ENCODE measurements at regions not wholly inside any gene's neighbourhood (a gene's known extent, or its start where the extent isn't known, plus 50 kb on each side); places are given as distances from the start of the nearest gene placed in this dataset.

- TF ChIP-seq, protein P1, sequence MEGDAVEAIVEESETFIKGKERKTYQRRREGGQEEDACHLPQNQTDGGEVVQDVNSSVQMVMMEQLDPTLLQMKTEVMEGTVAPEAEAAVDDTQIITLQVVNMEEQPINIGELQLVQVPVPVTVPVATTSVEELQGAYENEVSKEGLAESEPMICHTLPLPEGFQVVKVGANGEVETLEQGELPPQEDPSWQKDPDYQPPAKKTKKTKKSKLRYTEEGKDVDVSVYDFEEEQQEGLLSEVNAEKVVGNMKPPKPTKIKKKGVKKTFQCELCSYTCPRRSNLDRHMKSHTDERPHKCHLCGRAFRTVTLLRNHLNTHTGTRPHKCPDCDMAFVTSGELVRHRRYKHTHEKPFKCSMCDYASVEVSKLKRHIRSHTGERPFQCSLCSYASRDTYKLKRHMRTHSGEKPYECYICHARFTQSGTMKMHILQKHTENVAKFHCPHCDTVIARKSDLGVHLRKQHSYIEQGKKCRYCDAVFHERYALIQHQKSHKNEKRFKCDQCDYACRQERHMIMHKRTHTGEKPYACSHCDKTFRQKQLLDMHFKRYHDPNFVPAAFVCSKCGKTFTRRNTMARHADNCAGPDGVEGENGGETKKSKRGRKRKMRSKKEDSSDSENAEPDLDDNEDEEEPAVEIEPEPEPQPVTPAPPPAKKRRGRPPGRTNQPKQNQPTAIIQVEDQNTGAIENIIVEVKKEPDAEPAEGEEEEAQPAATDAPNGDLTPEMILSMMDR (conservative IDR thresholded peaks at IDR 0.05; ENCODE audit: low read length), result no peak
- no peak for TF ChIP-seq EZH2phosphoT487 (IDR thresholded peaks at IDR 0.05; ENCODE audit: borderline replicate concordance)
Observed at GRCh38 chr2:7943446-7943845, 738.4 kb upstream of the ID2 start.

Data from Loucy (cell line).